H1 (cell line): ENCODE measurements at regions not wholly inside any gene's neighbourhood (a gene's known extent, or its start where the extent isn't known, plus 50 kb on each side); places are given as distances from the start of the nearest gene placed in this dataset.

ENCODE experiments used
- CTCF ChIA-PET: fragments of 300-600 bp; sonication (Branson Sonifier 250); formaldehyde crosslinking; loops from one replicate; lab custom pipeline; 2021; ENCODE audit not compliant: partially characterized antibody; lab: Charles Lee
- POLR2A ChIA-PET: fragments of 300-600 bp; sonication (Branson Sonifier 250); formaldehyde crosslinking; loops from one replicate; lab custom pipeline; 2021; ENCODE audit warnings: inconsistent platforms; ENCODE audit not compliant: partially characterized antibody; lab: Charles Lee
- DNase-seq, 2 experiments: peaks; one replicate each; pipeline versions ENCODE4 v3.0.0 to v3.0.0-alpha.2; 2010 to 2022; ENCODE audit warnings: low spot score in 2 of 2, low read depth in 1 of 2, mixed read lengths in 1 of 2
- FAIRE-seq: peaks from 2 replicates; lab custom pipeline; 2011; peaks lifted over from hg19 to GRCh38; lab: Jason Lieb, UNC
- H2AFZ ChIP-seq: 2 replicates; pipeline ENCODE4 v1.8.1; 2012; ENCODE audit warnings: low read length, inconsistent platforms
- H2AK5ac ChIP-seq: 2 replicates; pipeline ENCODE4 v1.6.1; 2013; ENCODE audit warnings: low read depth, low read length
- H2BK120ac ChIP-seq: replicated peaks from 2 replicates; pipeline ENCODE3; 2013; ENCODE audit warnings: low read depth, low read length, inconsistent platforms
- H2BK12ac ChIP-seq: 2 replicates; pipeline ENCODE4 v1.6.1; 2013; ENCODE audit warnings: low read depth, low read length
- H2BK15ac ChIP-seq: 2 replicates; pipeline ENCODE4 v1.6.1; 2013; ENCODE audit warnings: low read length
- H2BK20ac ChIP-seq: 2 replicates; pipeline ENCODE4 v1.6.1; 2013; ENCODE audit warnings: low read length
- H2BK5ac ChIP-seq: 2 replicates; pipeline ENCODE4 v1.6.1; 2013; ENCODE audit warnings: low read depth, low read length
- H3K14ac ChIP-seq: 2 replicates; pipeline ENCODE4 v1.6.1; 2013; ENCODE audit warnings: inconsistent platforms; ENCODE audit not compliant: insufficient read length
- H3K18ac ChIP-seq: 2 replicates; pipeline ENCODE4 v1.6.1; 2013; ENCODE audit warnings: low read length; ENCODE audit errors: extremely low read depth
- H3K23ac ChIP-seq: 2 replicates; pipeline ENCODE4 v1.6.1; 2013; ENCODE audit warnings: inconsistent platforms; ENCODE audit not compliant: insufficient read length
- H3K23me2 ChIP-seq: 2 replicates; pipeline ENCODE4 v1.6.1; 2013; ENCODE audit warnings: low read depth, low read length
- H3K27ac ChIP-seq: 2 replicates; pipeline ENCODE4 v1.6.1; 2011; ENCODE audit warnings: low read depth, low read length, inconsistent platforms
- H3K27me3 ChIP-seq, 4 experiments: replicated peaks in 1 of 4; 1 replicate in 1 of 4; 2 replicates in 3 of 4; pipeline versions ENCODE4 v1.6.1 to v1.8.1; 2011 to 2013; ENCODE audit warnings: low read length in 3 of 4, mild to moderate bottlenecking in 3 of 4, inconsistent platforms in 2 of 4, mixed read lengths in 2 of 4, moderate library complexity in 1 of 4; ENCODE audit not compliant: control insufficient read depth in 3 of 4, insufficient read depth in 3 of 4; ENCODE audit errors: extremely low read depth in 1 of 4
- H3K36me3 ChIP-seq, 4 experiments: 2 replicates each; pipeline versions ENCODE4 v1.6.1 to v1.8.1; 2011 to 2013; ENCODE audit warnings: mild to moderate bottlenecking in 4 of 4, low read length in 3 of 4, moderate library complexity in 2 of 4, control low read depth in 1 of 4, inconsistent platforms in 1 of 4; ENCODE audit not compliant: insufficient read depth in 4 of 4, control insufficient read depth in 2 of 4
- H3K4ac ChIP-seq: replicated peaks from 2 replicates; pipeline ENCODE3; 2013; ENCODE audit warnings: low read length, low read depth, mixed read lengths, inconsistent platforms; ENCODE audit not compliant: insufficient read length
- H3K4me1 ChIP-seq, 4 experiments: replicated peaks in 1 of 4; 1 replicate in 1 of 4; 2 replicates in 3 of 4; pipeline versions ENCODE4 v1.6.1 to v1.8.1; 2011 to 2013; ENCODE audit warnings: low read length in 3 of 4, inconsistent platforms in 2 of 4, mixed read lengths in 1 of 4; ENCODE audit not compliant: insufficient read depth in 4 of 4, control insufficient read depth in 3 of 4
- H3K4me2 ChIP-seq, 2 experiments: 2 replicates each; pipeline versions ENCODE4 v1.6.1 to v1.8.1; 2011 to 2013; ENCODE audit warnings: low read depth in 2 of 2, low read length in 2 of 2, control low read depth in 1 of 2, inconsistent platforms in 1 of 2, mild to moderate bottlenecking in 1 of 2; ENCODE audit not compliant: insufficient read depth in 1 of 2
- H3K4me3 ChIP-seq, 4 experiments: fragments of 200-600, 300-600 bp in 1 of 4; sonication (generic), shearing (Covaris generic), sonication (Bioruptor Twin) in 1 of 4; 2 replicates each; pipeline versions ENCODE4 v1.5.1 to v1.8.1; 2011 to 2016; ENCODE audit warnings: low read length in 4 of 4, low read depth in 3 of 4, control low read depth in 2 of 4, inconsistent platforms in 2 of 4, mild to moderate bottlenecking in 2 of 4, mixed read lengths in 1 of 4, moderate library complexity in 1 of 4; ENCODE audit not compliant: insufficient read depth in 2 of 4; ENCODE audit errors: extremely low read depth in 1 of 4
- H3K56ac ChIP-seq: replicated peaks from 2 replicates; pipeline ENCODE3; 2013; ENCODE audit warnings: low read depth, mild to moderate bottlenecking, mixed read lengths, low read length, inconsistent platforms; ENCODE audit not compliant: insufficient read length
- H3K79me1 ChIP-seq: 2 replicates; pipeline ENCODE4 v1.6.1; 2013; ENCODE audit warnings: low read depth, low read length, control low read depth
- H3K79me2 ChIP-seq, 2 experiments: 2 replicates each; pipeline versions ENCODE4 v1.6.1 to v1.8.1; 2012 to 2013; ENCODE audit warnings: low read length in 2 of 2, mild to moderate bottlenecking in 2 of 2, inconsistent platforms in 1 of 2; ENCODE audit not compliant: insufficient read depth in 2 of 2, control insufficient read depth in 1 of 2
- H3K9ac ChIP-seq, 4 experiments: replicated peaks in 1 of 4; 1 replicate in 1 of 4; 2 replicates in 3 of 4; pipeline versions ENCODE4 v1.6.1 to v1.8.1; 2011 to 2013; ENCODE audit warnings: low read depth in 3 of 4, low read length in 3 of 4, control low read depth in 2 of 4, mild to moderate bottlenecking in 2 of 4, moderate library complexity in 2 of 4, inconsistent platforms in 1 of 4; ENCODE audit errors: extremely low read depth in 1 of 4
- H3K9me3 ChIP-seq, 2 experiments: 2 replicates each; pipeline versions ENCODE4 v1.6.1 to v1.8.1; 2012 to 2013; ENCODE audit warnings: mild to moderate bottlenecking in 2 of 2, moderate library complexity in 2 of 2, control low read depth in 1 of 2, inconsistent platforms in 1 of 2, low read depth in 1 of 2, low read length in 1 of 2, mixed read lengths in 1 of 2; ENCODE audit not compliant: insufficient read depth in 2 of 2
- H4K20me1 ChIP-seq, 2 experiments: replicated peaks in 1 of 2; 2 replicates each; pipeline versions ENCODE3 to v1.8.1; 2011 to 2013; ENCODE audit warnings: inconsistent platforms in 2 of 2, low read length in 2 of 2, mild to moderate bottlenecking in 1 of 2; ENCODE audit not compliant: insufficient read depth in 2 of 2, control insufficient read depth in 1 of 2
- H4K5ac ChIP-seq: 2 replicates; pipeline ENCODE4 v1.6.1; 2013; ENCODE audit warnings: low read length, low read depth, mixed read lengths, inconsistent platforms; ENCODE audit not compliant: insufficient read length
- H4K8ac ChIP-seq: 2 replicates; pipeline ENCODE4 v1.8.0; 2013; ENCODE audit warnings: mild to moderate bottlenecking, moderate library complexity, low read length, inconsistent platforms; ENCODE audit not compliant: insufficient read depth; ENCODE audit errors: extremely low read depth
- H4K91ac ChIP-seq: replicated peaks from 2 replicates; pipeline ENCODE3; 2013; ENCODE audit warnings: low read length, mixed read lengths, inconsistent platforms; ENCODE audit not compliant: insufficient read length
- CBX5 ChIP-seq: fragments of 300-800, 300-1000 bp; sonication (generic); IDR thresholded peaks from 2 replicates; pipeline ENCODE4 v1.7.1; 2016; ENCODE audit warnings: antibody characterized with exemption, low read length, low read depth
- FOSL1 ChIP-seq: IDR thresholded peaks from 2 replicates; pipeline ENCODE4 v1.6.1; 2011; ENCODE audit warnings: mild to moderate bottlenecking, low read depth, low read length, moderate library complexity; ENCODE audit not compliant: insufficient read depth
- KDM5A ChIP-seq: fragments of 200-600 bp; IDR thresholded peaks from 2 replicates; pipeline ENCODE4 v1.7.1; 2012; ENCODE audit warnings: mild to moderate bottlenecking, low read length, inconsistent platforms, mixed read lengths
- MAFK ChIP-seq: IDR thresholded peaks from 2 replicates; pipeline ENCODE4 v1.6.1; 2012; ENCODE audit warnings: low read depth, mild to moderate bottlenecking, improper control_type of control experiment, low read length
- RAD21 ChIP-seq, 2 experiments: IDR thresholded peaks in 1 of 2; conservative IDR thresholded peaks in 1 of 2; 2 replicates each; pipeline ENCODE4 v1.6.1; 2011; ENCODE audit warnings: low read depth in 2 of 2, low read length in 2 of 2, improper control_type of control experiment in 1 of 2, inconsistent platforms in 1 of 2, mild to moderate bottlenecking in 1 of 2, moderate library complexity in 1 of 2
- SP1 ChIP-seq: IDR thresholded peaks from 2 replicates; pipeline ENCODE4 v1.6.1; 2011; ENCODE audit warnings: low read depth, low read length
- WGBS, 2 experiments: shearing (Covaris generic) in 1 of 2; methylation state at CpG; one replicate each; pipeline versions ENCODE4 v1.1.6 to v1.1.7; 2013 to 2015; ENCODE audit warnings: low lambda C conversion rate in 2 of 2, mixed read lengths in 2 of 2, inconsistent platforms in 1 of 2, low coverage in 1 of 2, missing lambda C conversion rate in 1 of 2; ENCODE audit not compliant: insufficient replicate concordance in 2 of 2, insufficient coverage in 1 of 2, insufficient read length in 1 of 2; ENCODE audit errors: extremely low coverage in 1 of 2, missing lambda C conversion rate in 1 of 2; 5-methylcytosine and 5-hydroxymethylcytosine counted together
- TF ChIP-seq, protein P1 (sequence below), 3 experiments: IDR thresholded peaks; 1 replicate in 2 of 3; 2 replicates in 1 of 3; pipeline versions ENCODE4 v1.5.1 to v1.6.1; 2011; ENCODE audit warnings: low read length in 3 of 3, mild to moderate bottlenecking in 3 of 3, inconsistent platforms in 2 of 3, low read depth in 1 of 3, moderate library complexity in 1 of 3; ENCODE audit not compliant: insufficient read depth in 1 of 3; ENCODE audit errors: control extremely low read depth in 1 of 3
- TF ChIP-seq, protein P2 (sequence below): IDR thresholded peaks from 2 replicates; pipeline ENCODE4 v1.6.1; 2012; ENCODE audit warnings: inconsistent platforms

DNA sequence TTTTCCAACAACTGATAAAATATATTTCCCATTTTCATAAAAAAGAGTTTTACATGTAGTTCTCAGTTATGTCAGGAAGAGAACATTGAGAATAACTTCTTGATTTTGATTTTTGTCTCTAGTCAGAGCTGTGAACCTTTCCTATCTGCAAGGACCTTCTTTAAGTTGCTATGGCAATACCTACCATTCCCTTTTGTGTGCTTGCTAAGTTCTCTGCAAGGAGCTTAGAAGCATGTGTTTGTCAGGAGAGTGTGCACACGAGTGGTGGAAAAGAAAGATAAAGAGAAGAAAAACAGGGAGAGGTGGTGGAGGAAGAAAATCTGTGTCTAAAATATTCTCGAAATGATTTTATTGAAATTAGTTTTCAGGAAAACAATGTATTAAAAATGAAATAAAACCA, 140.3 kb upstream of the SLC8A1 start:
- Histone ChIP-seq H2BK120ac (no peak overlapping the region), H3K4me1 (no peaks in the 10 kb centered on the region)
- 34% methylated on average over 2 of the region's 2 CpGs; no CpG with 5 or more reads in 1 of the 2 experiments for WGBS, 2 experiments
- DNase-seq, result no peak
- TF ChIP-seq FOSL1 (no peak), RAD21 (IDR thresholded peaks at IDR 0.05 in 1 of 2, conservative IDR thresholded peaks at IDR 0.05 in 1 of 2; ENCODE audit: low read depth in 2 of 2, low read length in 2 of 2) (no peak), MAFK (no peak), SP1 (no peak), KDM5A (no peak), CBX5 (no peak)
- TF ChIP-seq, protein P1, sequence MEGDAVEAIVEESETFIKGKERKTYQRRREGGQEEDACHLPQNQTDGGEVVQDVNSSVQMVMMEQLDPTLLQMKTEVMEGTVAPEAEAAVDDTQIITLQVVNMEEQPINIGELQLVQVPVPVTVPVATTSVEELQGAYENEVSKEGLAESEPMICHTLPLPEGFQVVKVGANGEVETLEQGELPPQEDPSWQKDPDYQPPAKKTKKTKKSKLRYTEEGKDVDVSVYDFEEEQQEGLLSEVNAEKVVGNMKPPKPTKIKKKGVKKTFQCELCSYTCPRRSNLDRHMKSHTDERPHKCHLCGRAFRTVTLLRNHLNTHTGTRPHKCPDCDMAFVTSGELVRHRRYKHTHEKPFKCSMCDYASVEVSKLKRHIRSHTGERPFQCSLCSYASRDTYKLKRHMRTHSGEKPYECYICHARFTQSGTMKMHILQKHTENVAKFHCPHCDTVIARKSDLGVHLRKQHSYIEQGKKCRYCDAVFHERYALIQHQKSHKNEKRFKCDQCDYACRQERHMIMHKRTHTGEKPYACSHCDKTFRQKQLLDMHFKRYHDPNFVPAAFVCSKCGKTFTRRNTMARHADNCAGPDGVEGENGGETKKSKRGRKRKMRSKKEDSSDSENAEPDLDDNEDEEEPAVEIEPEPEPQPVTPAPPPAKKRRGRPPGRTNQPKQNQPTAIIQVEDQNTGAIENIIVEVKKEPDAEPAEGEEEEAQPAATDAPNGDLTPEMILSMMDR (IDR thresholded peaks at IDR 0.05; ENCODE audit: control extremely low read depth in 1 of 3, insufficient read depth in 1 of 3, low read depth in 1 of 3, low read length in 3 of 3), result no peak
- TF ChIP-seq, protein P2, sequence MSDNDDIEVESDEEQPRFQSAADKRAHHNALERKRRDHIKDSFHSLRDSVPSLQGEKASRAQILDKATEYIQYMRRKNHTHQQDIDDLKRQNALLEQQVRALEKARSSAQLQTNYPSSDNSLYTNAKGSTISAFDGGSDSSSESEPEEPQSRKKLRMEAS, result no peak
- TF ChIP-seq, all 59 proteins: peak for 0
- H3K36me3 ChIP-seq, result no peaks in the 10 kb centered on the region
- no peak overlapping the region for H3K4me3 ChIP-seq
- no peaks in the 10 kb centered on the region for H3K23me2 ChIP-seq
- H2BK15ac ChIP-seq, result no peak overlapping the region
- H4K20me1 ChIP-seq, result no peaks in the 10 kb centered on the region
- H3K9ac ChIP-seq, result no peak overlapping the region
- H4K8ac ChIP-seq, result no peak overlapping the region
- H2AK5ac ChIP-seq, result no peak overlapping the region
- H3K79me1 ChIP-seq, result no peaks in the 10 kb centered on the region
- no peak overlapping the region for H2BK20ac ChIP-seq
- H3K27ac ChIP-seq, result peak overlapping the region; percentile 1; the same call in 1 of the 2 replicates
- H2AFZ ChIP-seq, result peak overlapping the region; percentile 97
- H3K18ac ChIP-seq, result no peak overlapping the region; the same call in 1 of the 2 replicates
- peak overlapping the region; percentile 70 for H4K5ac ChIP-seq
- no peak overlapping the region; a peak in 2 of 4 replicates for H3K4me2 ChIP-seq
- H2BK5ac ChIP-seq, result no peak overlapping the region
- H3K4ac ChIP-seq, result no peak overlapping the region
- H3K56ac ChIP-seq, result no peak overlapping the region
- CTCF ChIA-PET, result interaction anchor here (0.6 to 1.4 kb wide), 2 partner anchors 37 to 1057 kb away, joined by 3 read pairs; no protein-coding TSS in a partner anchor
- no peak overlapping the region for H3K23ac ChIP-seq
- H3K79me2 ChIP-seq, result no peaks in the 10 kb centered on the region
- no peak overlapping the region for H3K14ac ChIP-seq
- H2BK12ac ChIP-seq, result no peak overlapping the region
- POLR2A ChIA-PET, result interaction anchor here (1.0 kb wide), 1 partner anchor 140 kb away, joined by 5 read pairs; the partner anchor contains the start of gene SLC8A1
- FAIRE-seq, result peak; percentile 86
- no peak overlapping the region for H4K91ac ChIP-seq
- H3K9me3 ChIP-seq, result no peaks in the 10 kb centered on the region
- H3K27me3 ChIP-seq, result no peaks in the 10 kb centered on the region
